Central memory CD4-positive, alpha-beta T cell (primary cell): ENCODE measurements at regions not wholly inside any gene's neighbourhood (a gene's known extent, or its start where the extent isn't known, plus 50 kb on each side); places are given as distances from the start of the nearest gene placed in this dataset.
A peak's percentile ranks its signal among the peaks of the same experiment; 100 is the strongest.

ENCODE experiments used
- DNase-seq: peaks from one replicate; pipeline ENCODE4 v3.0.0; 2022

- DNase-seq, result no peak
Measured at GRCh38 chr3:189118896-189119295, 52.9 kb upstream of the TPRG1 start.

GRCh38 chr3:189119950-189120349 is 51.8 kb upstream of the TPRG1 start:
- DNase-seq, result no peak

GRCh38 chr3:189121092-189121491 is 50.7 kb upstream of the TPRG1 start:
- DNase-seq, result peak; percentile 48
